Hepatocyte (in vitro differentiated cells): ENCODE measurements at regions not wholly inside any gene's neighbourhood (a gene's known extent, or its start where the extent isn't known, plus 50 kb on each side); places are given as distances from the start of the nearest gene placed in this dataset.

Experiments
- DNase-seq: peaks from one replicate; pipeline ENCODE4 v3.0.0-alpha.2; 2016; ENCODE audit warnings: low spot score
- H2AFZ ChIP-seq: fragments of 200-600 bp; sonication (generic); 2 replicates; pipeline ENCODE4 v1.6.0; 2016; ENCODE audit warnings: antibody characterized with exemption, mild to moderate bottlenecking
- H3K27ac ChIP-seq: fragments of 200-600 bp; sonication (generic); 2 replicates; pipeline ENCODE4 v1.5.1; 2016; ENCODE audit warnings: mild to moderate bottlenecking
- H3K27me3 ChIP-seq: fragments of 200-600 bp; sonication (generic); 2 replicates; pipeline ENCODE4 v1.6.1; 2016
- H3K36me3 ChIP-seq: fragments of 200-600 bp; sonication (generic); replicated peaks from 2 replicates; pipeline ENCODE4 v1.5.1; 2016; ENCODE audit warnings: low read depth; ENCODE audit not compliant: insufficient read depth
- H3K4me1 ChIP-seq: fragments of 200-600 bp; sonication (generic); 2 replicates; pipeline ENCODE4 v1.5.1; 2016; ENCODE audit warnings: mild to moderate bottlenecking, moderate library complexity; ENCODE audit not compliant: insufficient read depth
- H3K4me2 ChIP-seq: fragments of 200-600 bp; sonication (generic); 2 replicates; pipeline ENCODE4 v1.6.0; 2016
- H3K4me3 ChIP-seq: fragments of 200-600 bp; sonication (generic); 2 replicates; pipeline ENCODE4 v1.5.1; 2016; ENCODE audit warnings: mild to moderate bottlenecking
- H3K79me2 ChIP-seq: fragments of 200-600 bp; sonication (generic); 2 replicates; pipeline ENCODE4 v1.6.0; 2017; ENCODE audit warnings: mild to moderate bottlenecking
- H3K9me2 ChIP-seq: fragments of 200-600 bp; sonication (generic); replicated peaks from 2 replicates; pipeline ENCODE4 v1.6.0; 2017; ENCODE audit warnings: mild to moderate bottlenecking; ENCODE audit not compliant: insufficient read depth
- H3K9me3 ChIP-seq: fragments of 200-600 bp; sonication (generic); 2 replicates; pipeline ENCODE4 v1.5.1; 2016; ENCODE audit warnings: low read depth, mild to moderate bottlenecking
- H4K20me1 ChIP-seq: fragments of 200-600 bp; sonication (generic); 2 replicates; pipeline ENCODE4 v1.6.0; 2016; ENCODE audit warnings: mild to moderate bottlenecking; ENCODE audit not compliant: insufficient read depth, poor library complexity, severe bottlenecking
- CTCF ChIP-seq: fragments of 200-600 bp; sonication (generic); IDR thresholded peaks from 2 replicates; pipeline ENCODE4 v1.5.1; 2016; ENCODE audit warnings: antibody characterized with exemption, mild to moderate bottlenecking; ENCODE audit not compliant: poor library complexity
- EZH2 ChIP-seq: fragments of 200-600 bp; sonication (generic); IDR thresholded peaks from 2 replicates; pipeline ENCODE4 v1.6.1; 2016; ENCODE audit warnings: antibody characterized with exemption, mild to moderate bottlenecking, borderline replicate concordance
- EZH2phosphoT487 ChIP-seq: fragments of 200-600 bp; sonication (generic); IDR thresholded peaks from one replicate; pipeline ENCODE4 v1.6.1; 2018; ENCODE audit warnings: antibody characterized with exemption, mild to moderate bottlenecking, low read depth, moderate library complexity; ENCODE audit not compliant: unreplicated experiment, severe bottlenecking
- WGBS: methylation state at CpG from one replicate; pipeline ENCODE4 v1.1.6; 2016; ENCODE audit warnings: low lambda C conversion rate; ENCODE audit errors: missing lambda C conversion rate; 5-methylcytosine and 5-hydroxymethylcytosine counted together

GRCh38 chr4:124065422-124065821, 647.1 kb downstream of the ANKRD50 start:
- Histone ChIP-seq H3K9me3 (no peaks in the 10 kb centered on the region), H3K9me2 (no peaks in the 10 kb centered on the region), H3K36me3 (no peaks in the 10 kb centered on the region), H3K79me2 (no peaks in the 10 kb centered on the region), H4K20me1 (no peaks in the 10 kb centered on the region), H3K27ac (no peak overlapping the region), H3K4me3 (no peak overlapping the region), H3K4me1 (peaks cover 9% of the 10 kb centered on the region), H2AFZ (no peak overlapping the region), H3K4me2 (no peak overlapping the region), H3K27me3 (no peaks in the 10 kb centered on the region)
- DNase-seq = no peak
- TF ChIP-seq CTCF (no peak), EZH2 (no peak), EZH2phosphoT487 (no peak)

GRCh38 chr4:124065936-124066335, 646.6 kb downstream of the ANKRD50 start:
- no peaks in the 10 kb centered on the region for H3K9me2 ChIP-seq
- H3K27ac ChIP-seq = no peak overlapping the region
- no peaks in the 10 kb centered on the region for H3K27me3 ChIP-seq
- no peak overlapping the region for H2AFZ ChIP-seq
- peaks cover 4% of the 10 kb centered on the region for H3K4me1 ChIP-seq
- WGBS = 97% methylated on average over 4 of the region's 4 CpGs
- no peaks in the 10 kb centered on the region for H3K9me3 ChIP-seq
- H4K20me1 ChIP-seq = no peaks in the 10 kb centered on the region
- H3K79me2 ChIP-seq = no peaks in the 10 kb centered on the region
- DNase-seq = no peak
- H3K36me3 ChIP-seq = no peaks in the 10 kb centered on the region
- no peak for TF ChIP-seq EZH2phosphoT487
- no peak for TF ChIP-seq CTCF
- no peak overlapping the region for H3K4me3 ChIP-seq
- no peak overlapping the region for H3K4me2 ChIP-seq

GRCh38 chr4:124066595-124066994, 645.9 kb downstream of the ANKRD50 start:
- WGBS = 97% methylated on average over 1 of the region's 1 CpG

More at GRCh38 chr4:124066595-124066994, 645.9 kb downstream of the ANKRD50 start:
- H3K36me3 ChIP-seq = no peaks in the 10 kb centered on the region
- no peak overlapping the region for H3K4me2 ChIP-seq
- TF ChIP-seq EZH2phosphoT487 (no peak), CTCF (no peak), EZH2 (no peak)
- no peaks in the 10 kb centered on the region for H3K9me2 ChIP-seq
- no peaks in the 10 kb centered on the region for H3K27me3 ChIP-seq
- H3K27ac ChIP-seq = no peak overlapping the region
- no peak for DNase-seq
- no peak overlapping the region for H3K4me3 ChIP-seq
- H3K79me2 ChIP-seq = no peaks in the 10 kb centered on the region
- no peaks in the 10 kb centered on the region for H4K20me1 ChIP-seq
- no peak overlapping the region for H2AFZ ChIP-seq
- H3K4me1 ChIP-seq = no peaks in the 10 kb centered on the region
- H3K9me3 ChIP-seq = peaks cover 2% of the 10 kb centered on the region
